ENCODE measurements at regions not wholly inside any gene's neighbourhood (a gene's known extent, or its start where the extent isn't known, plus 50 kb on each side); places are given as distances from the start of the nearest gene placed in this dataset.

DNA sequence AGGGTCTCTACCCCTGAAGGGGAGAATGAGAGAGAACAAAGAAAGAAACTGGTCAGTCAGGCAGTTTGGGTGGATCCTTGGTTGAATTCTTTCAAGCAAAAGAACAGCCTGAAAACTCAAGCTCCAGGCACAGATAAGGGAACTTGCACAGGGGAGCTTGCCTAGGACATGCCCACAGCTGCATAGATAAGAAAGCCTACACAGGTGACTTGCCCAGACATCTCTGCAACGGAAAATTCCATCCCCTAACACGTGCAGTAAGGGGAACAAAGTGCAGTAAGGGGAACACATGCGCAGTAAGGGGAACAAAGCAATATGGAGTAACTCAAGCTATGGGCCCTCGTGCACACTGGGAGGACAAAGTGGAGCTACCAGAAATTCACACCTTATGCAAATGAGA is 540.1 kb upstream of the MIS18BP1 start:
- TF ChIP-seq POLR2A (IDR thresholded peaks at IDR 0.05) = no peak
- TF ChIP-seq, protein P1, sequence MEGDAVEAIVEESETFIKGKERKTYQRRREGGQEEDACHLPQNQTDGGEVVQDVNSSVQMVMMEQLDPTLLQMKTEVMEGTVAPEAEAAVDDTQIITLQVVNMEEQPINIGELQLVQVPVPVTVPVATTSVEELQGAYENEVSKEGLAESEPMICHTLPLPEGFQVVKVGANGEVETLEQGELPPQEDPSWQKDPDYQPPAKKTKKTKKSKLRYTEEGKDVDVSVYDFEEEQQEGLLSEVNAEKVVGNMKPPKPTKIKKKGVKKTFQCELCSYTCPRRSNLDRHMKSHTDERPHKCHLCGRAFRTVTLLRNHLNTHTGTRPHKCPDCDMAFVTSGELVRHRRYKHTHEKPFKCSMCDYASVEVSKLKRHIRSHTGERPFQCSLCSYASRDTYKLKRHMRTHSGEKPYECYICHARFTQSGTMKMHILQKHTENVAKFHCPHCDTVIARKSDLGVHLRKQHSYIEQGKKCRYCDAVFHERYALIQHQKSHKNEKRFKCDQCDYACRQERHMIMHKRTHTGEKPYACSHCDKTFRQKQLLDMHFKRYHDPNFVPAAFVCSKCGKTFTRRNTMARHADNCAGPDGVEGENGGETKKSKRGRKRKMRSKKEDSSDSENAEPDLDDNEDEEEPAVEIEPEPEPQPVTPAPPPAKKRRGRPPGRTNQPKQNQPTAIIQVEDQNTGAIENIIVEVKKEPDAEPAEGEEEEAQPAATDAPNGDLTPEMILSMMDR (IDR thresholded peaks at IDR 0.05) = no peak
